Trophoblast cell (in vitro differentiated cells and primary cell): ENCODE measurements at regions not wholly inside any gene's neighbourhood (a gene's known extent, or its start where the extent isn't known, plus 50 kb on each side); places are given as distances from the start of the nearest gene placed in this dataset.

Source experiments
- DNase-seq, 2 donors: peaks; one replicate each; pipeline ENCODE4 v3.0.0-alpha.2; 2016
- H2AFZ ChIP-seq: 2 replicates; pipeline ENCODE4 v1.6.1; 2013; ENCODE audit warnings: low read length, moderate library complexity, mild to moderate bottlenecking; ENCODE audit not compliant: insufficient read depth, poor library complexity
- H2AK5ac ChIP-seq: 2 replicates; pipeline ENCODE4 v1.6.1; 2013; ENCODE audit warnings: mild to moderate bottlenecking, low read length
- H2BK120ac ChIP-seq: 2 replicates; pipeline ENCODE4 v1.6.1; 2013; ENCODE audit warnings: low read length, mild to moderate bottlenecking, moderate library complexity; ENCODE audit not compliant: insufficient read depth, poor library complexity
- H2BK12ac ChIP-seq: 2 replicates; pipeline ENCODE4 v1.6.1; 2013; ENCODE audit warnings: mild to moderate bottlenecking, low read length, moderate library complexity
- H2BK5ac ChIP-seq: 2 replicates; pipeline ENCODE4 v1.6.1; 2013; ENCODE audit warnings: low read length, low read depth, moderate library complexity, mild to moderate bottlenecking; ENCODE audit not compliant: poor library complexity
- H3K14ac ChIP-seq: 2 replicates; pipeline ENCODE4 v1.6.1; 2013; ENCODE audit warnings: mild to moderate bottlenecking, low read length
- H3K18ac ChIP-seq: 2 replicates; pipeline ENCODE4 v1.6.1; 2013; ENCODE audit warnings: mild to moderate bottlenecking, low read length
- H3K23ac ChIP-seq: 2 replicates; pipeline ENCODE4 v1.6.1; 2013; ENCODE audit warnings: low read length
- H3K27ac ChIP-seq: 2 replicates; pipeline ENCODE4 v1.5.1; 2013; ENCODE audit warnings: low read depth, mild to moderate bottlenecking, inconsistent platforms, low read length, moderate library complexity
- H3K27me3 ChIP-seq: 2 replicates; pipeline ENCODE4 v1.6.1; 2013; ENCODE audit warnings: inconsistent platforms, mild to moderate bottlenecking, low read length, moderate library complexity; ENCODE audit not compliant: insufficient read depth
- H3K36me3 ChIP-seq, 2 experiments: 1 replicate in 1 of 2; 2 replicates in 1 of 2; pipeline ENCODE4 v1.6.1; 2013; ENCODE audit warnings: low read length in 2 of 2, mild to moderate bottlenecking in 2 of 2, moderate library complexity in 1 of 2; ENCODE audit not compliant: insufficient read depth in 2 of 2, control insufficient read depth in 1 of 2
- H3K4ac ChIP-seq: 2 replicates; pipeline ENCODE4 v1.6.1; 2013; ENCODE audit warnings: low read depth, mild to moderate bottlenecking, low read length, moderate library complexity
- H3K4me1 ChIP-seq, 2 experiments: 1 replicate in 1 of 2; 2 replicates in 1 of 2; pipeline ENCODE4 v1.6.1; 2013; ENCODE audit warnings: low read length in 2 of 2, mild to moderate bottlenecking in 2 of 2, moderate library complexity in 1 of 2; ENCODE audit not compliant: insufficient read depth in 2 of 2, control insufficient read depth in 1 of 2
- H3K4me2 ChIP-seq: 2 replicates; pipeline ENCODE4 v1.6.1; 2013; ENCODE audit warnings: inconsistent platforms, mild to moderate bottlenecking, low read length, moderate library complexity
- H3K4me3 ChIP-seq: 2 replicates; pipeline ENCODE4 v1.5.1; 2013; ENCODE audit warnings: mild to moderate bottlenecking, low read depth, low read length, inconsistent platforms
- H3K79me1 ChIP-seq: one replicate; pipeline ENCODE4 v1.6.1; 2013; ENCODE audit warnings: low read length
- H3K79me2 ChIP-seq: 2 replicates; pipeline ENCODE4 v1.6.1; 2013; ENCODE audit warnings: low read length, mild to moderate bottlenecking; ENCODE audit not compliant: control insufficient read depth, insufficient read depth, poor library complexity
- H3K9ac ChIP-seq: 2 replicates; pipeline ENCODE4 v1.6.1; 2013; ENCODE audit warnings: mild to moderate bottlenecking, low read length
- H3K9me3 ChIP-seq: 2 replicates; pipeline ENCODE4 v1.6.1; 2013; ENCODE audit warnings: low read depth, mild to moderate bottlenecking, control low read depth, inconsistent platforms, low read length; ENCODE audit not compliant: insufficient read depth
- H4K12ac ChIP-seq: 2 replicates; pipeline ENCODE4 v1.6.1; 2013; ENCODE audit warnings: low read depth, mild to moderate bottlenecking, low read length, moderate library complexity
- H4K8ac ChIP-seq: 2 replicates; pipeline ENCODE4 v1.6.1; 2013; ENCODE audit warnings: low read depth, mild to moderate bottlenecking, low read length, moderate library complexity
- H4K91ac ChIP-seq: one replicate; pipeline ENCODE4 v1.6.1; 2013; ENCODE audit warnings: low read depth, mild to moderate bottlenecking, low read length, moderate library complexity
- WGBS: extraction: QIAGEN DNeasy Blood & Tissue Kit; methylation state at CpG from one replicate; pipeline ENCODE4 v1.1.7; 2013; ENCODE audit warnings: missing lambda C conversion rate; ENCODE audit not compliant: insufficient read length, insufficient coverage; ENCODE audit errors: extremely low coverage; 5-methylcytosine and 5-hydroxymethylcytosine counted together

DNA sequence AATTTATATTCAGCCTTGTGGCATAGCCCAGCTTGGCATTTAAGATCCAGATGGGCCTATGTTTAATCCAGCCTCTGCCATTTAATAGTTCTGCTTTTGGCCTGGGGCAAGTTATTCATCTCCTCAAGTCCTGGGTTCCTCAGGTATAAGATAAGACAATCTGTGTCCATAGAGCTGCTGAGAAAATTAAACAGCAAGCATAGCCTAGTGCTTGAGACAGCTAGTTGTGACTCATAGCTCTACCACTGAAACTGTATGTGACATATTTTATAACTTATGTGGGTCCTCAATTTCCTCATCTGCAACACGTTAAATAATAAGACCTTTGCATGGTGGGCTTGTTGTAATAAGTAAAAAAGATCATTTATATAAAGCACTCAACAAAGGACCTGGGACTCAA, 53.3 kb upstream of the ATP10B start:
- Histone ChIP-seq H2BK120ac (no peak overlapping the region), H2BK12ac (no peak overlapping the region), H3K14ac (no peak overlapping the region), H3K9me3 (no peaks in the 10 kb centered on the region), H3K27me3 (no peaks in the 10 kb centered on the region), H4K12ac (no peak overlapping the region), H2AK5ac (no peak overlapping the region), H2AFZ (no peak overlapping the region), H3K27ac (no peak overlapping the region), H4K8ac (no peak overlapping the region), H3K4me1 (no peaks in the 10 kb centered on the region), H3K23ac (no peak overlapping the region), H3K18ac (no peak overlapping the region), H3K4me2 (no peak overlapping the region), H3K36me3 (no peaks in the 10 kb centered on the region), H3K4ac (no peak overlapping the region), H3K79me2 (no peaks in the 10 kb centered on the region), H4K91ac (no peak overlapping the region), H3K4me3 (no peak overlapping the region), H3K79me1 (peaks cover 1% of the 10 kb centered on the region), H3K9ac (no peak overlapping the region), H2BK5ac (no peak overlapping the region)
- WGBS, result no CpG with 5 or more reads among the region's 1 CpG
- DNase-seq, result peak; percentile 13 to 65

DNA sequence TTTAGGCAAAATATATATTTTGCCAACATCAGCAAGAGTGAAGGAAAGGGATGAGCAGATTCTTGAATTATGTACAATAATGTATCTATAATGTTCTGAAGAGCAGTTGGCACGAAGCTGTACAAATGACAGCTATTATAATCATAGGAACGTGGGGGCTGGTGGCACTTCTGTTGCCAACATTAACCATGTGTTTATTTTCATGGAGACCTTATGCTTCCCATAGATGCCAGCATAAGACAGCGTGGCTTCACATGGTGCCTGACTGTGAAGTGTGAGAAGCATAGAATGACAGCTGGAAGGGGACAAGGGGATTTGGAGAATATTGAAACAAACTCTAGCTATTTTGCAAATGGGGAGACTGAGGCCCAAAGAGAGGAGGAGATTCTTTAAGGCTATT, 52.6 kb upstream of the ATP10B start:
- DNase-seq, result no peak

DNA sequence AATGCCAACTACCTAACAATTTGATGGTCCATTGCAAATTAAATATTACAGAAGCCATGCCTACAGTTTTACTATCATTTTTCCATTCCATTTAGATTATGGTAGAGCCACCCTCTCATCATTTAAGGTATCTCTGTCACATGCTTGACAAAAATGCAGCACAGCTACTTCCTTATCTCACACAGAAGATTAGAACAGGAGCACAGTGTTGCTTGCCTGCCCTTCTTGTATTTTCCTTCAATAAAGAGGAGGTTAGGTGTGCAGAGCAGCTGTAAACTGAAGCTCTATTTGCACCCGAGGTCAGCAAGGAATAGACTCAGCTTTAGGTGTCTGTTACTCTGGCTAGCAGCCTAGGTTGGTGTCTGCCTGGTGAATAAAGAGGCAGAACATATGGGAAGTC, 51.5 kb upstream of the ATP10B start:
- peaks cover 1% of the 10 kb centered on the region for H3K79me1 ChIP-seq
- peaks cover 0 to 2% of the 10 kb centered on the region in 2 experiments for H3K4me1 ChIP-seq
- no peak overlapping the region for H3K23ac ChIP-seq
- H3K9me3 ChIP-seq, result no peaks in the 10 kb centered on the region
- no peak overlapping the region for H2BK12ac ChIP-seq
- H3K79me2 ChIP-seq, result no peaks in the 10 kb centered on the region
- no CpG with 5 or more reads among the region's 1 CpG for WGBS
- H4K91ac ChIP-seq, result no peak overlapping the region
- H2BK5ac ChIP-seq, result no peak overlapping the region
- no peak overlapping the region for H3K4me3 ChIP-seq
- H3K9ac ChIP-seq, result no peak overlapping the region
- H3K27ac ChIP-seq, result no peak overlapping the region
- H3K18ac ChIP-seq, result no peak overlapping the region
- H3K4me2 ChIP-seq, result no peak overlapping the region
- no peak overlapping the region for H3K4ac ChIP-seq
- H2AK5ac ChIP-seq, result no peak overlapping the region
- H2AFZ ChIP-seq, result no peak overlapping the region
- peak overlapping the region; percentile 16 for H2BK120ac ChIP-seq
- no peaks in the 10 kb centered on the region for H3K36me3 ChIP-seq
- no peaks in the 10 kb centered on the region for H3K27me3 ChIP-seq
- H3K14ac ChIP-seq, result no peak overlapping the region
- no peak overlapping the region for H4K12ac ChIP-seq
- DNase-seq, result peak in 1 of 2 donors; percentile 59
- H4K8ac ChIP-seq, result no peak overlapping the region

More for the DNA sequence above, 52.6 kb upstream of the ATP10B start:
- Histone ChIP-seq H3K36me3 (no peaks in the 10 kb centered on the region), H4K12ac (no peak overlapping the region), H3K4me2 (no peak overlapping the region), H2BK12ac (no peak overlapping the region), H3K18ac (no peak overlapping the region), H3K4me3 (no peak overlapping the region), H2AK5ac (no peak overlapping the region), H3K27me3 (no peaks in the 10 kb centered on the region), H3K79me1 (peaks cover 1% of the 10 kb centered on the region), H3K27ac (no peak overlapping the region), H2BK120ac (no peak overlapping the region), H2AFZ (no peak overlapping the region), H4K8ac (no peak overlapping the region), H3K14ac (no peak overlapping the region), H3K9me3 (no peaks in the 10 kb centered on the region), H3K4me1 (peaks cover 0 to 2% of the 10 kb centered on the region in 2 experiments), H3K79me2 (no peaks in the 10 kb centered on the region), H3K23ac (no peak overlapping the region), H4K91ac (no peak overlapping the region), H2BK5ac (no peak overlapping the region), H3K9ac (no peak overlapping the region), H3K4ac (no peak overlapping the region)
- WGBS, result no CpG with 5 or more reads among the region's 3 CpGs

DNA sequence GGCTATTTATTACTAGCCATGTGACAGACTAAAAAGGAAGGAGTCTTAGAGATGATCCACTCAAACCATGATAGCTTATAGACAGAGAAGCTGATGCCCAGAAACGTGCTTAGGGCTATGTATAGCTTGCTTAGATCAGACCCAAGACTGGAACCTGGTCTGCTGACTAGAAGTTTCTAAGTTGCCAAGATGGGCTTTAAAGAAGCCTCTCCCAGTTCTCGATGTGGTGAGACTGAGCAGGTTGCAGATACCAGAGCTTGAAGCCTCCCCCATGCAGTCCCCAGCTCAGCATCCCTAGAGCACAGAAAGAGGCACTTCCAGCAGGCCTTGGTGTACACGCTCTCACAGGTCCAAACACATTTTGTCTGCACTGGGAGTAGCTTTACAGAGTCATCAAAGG, 51.1 kb upstream of the ATP10B start:
- H3K27ac ChIP-seq, result no peak overlapping the region
- no peak overlapping the region for H4K91ac ChIP-seq
- H2BK120ac ChIP-seq, result no peak overlapping the region
- H2BK5ac ChIP-seq, result no peak overlapping the region
- no peak overlapping the region for H2BK12ac ChIP-seq
- H3K14ac ChIP-seq, result no peak overlapping the region
- H3K4me2 ChIP-seq, result no peak overlapping the region
- no peaks in the 10 kb centered on the region for H3K36me3 ChIP-seq
- H2AK5ac ChIP-seq, result no peak overlapping the region
- H4K8ac ChIP-seq, result no peak overlapping the region
- H3K4me3 ChIP-seq, result no peak overlapping the region
- no peak overlapping the region for H3K23ac ChIP-seq
- WGBS, result no CpG with 5 or more reads among the region's 3 CpGs
- H3K27me3 ChIP-seq, result no peaks in the 10 kb centered on the region
- no peaks in the 10 kb centered on the region for H3K9me3 ChIP-seq
- no peak overlapping the region for H3K9ac ChIP-seq
- no peak for DNase-seq
- peaks cover 0 to 2% of the 10 kb centered on the region in 2 experiments for H3K4me1 ChIP-seq
- H4K12ac ChIP-seq, result no peak overlapping the region
- H2AFZ ChIP-seq, result no peak overlapping the region
- H3K18ac ChIP-seq, result no peak overlapping the region
- peaks cover 1% of the 10 kb centered on the region for H3K79me1 ChIP-seq
- H3K79me2 ChIP-seq, result no peaks in the 10 kb centered on the region
- no peak overlapping the region for H3K4ac ChIP-seq
